GM06990 (cell line): ENCODE measurements at regions not wholly inside any gene's neighbourhood (a gene's known extent, or its start where the extent isn't known, plus 50 kb on each side); places are given as distances from the start of the nearest gene placed in this dataset.

Experiments
- DNase-seq: peaks from one replicate; pipeline ENCODE4 v3.0.0-alpha.2; 2011; ENCODE audit not compliant: insufficient read length; ENCODE audit errors: extremely low read depth
- H3K27me3 ChIP-seq: replicated peaks from 2 replicates; pipeline ENCODE4 v1.6.0; 2011; ENCODE audit warnings: low read length; ENCODE audit not compliant: control insufficient read depth, insufficient read depth
- H3K36me3 ChIP-seq: 2 replicates; pipeline ENCODE4 v1.5.1; 2011; ENCODE audit warnings: low read length; ENCODE audit not compliant: control insufficient read depth, insufficient read depth
- H3K4me3 ChIP-seq: replicated peaks from 2 replicates; pipeline ENCODE4 v1.5.1; 2011; ENCODE audit warnings: low read depth, mild to moderate bottlenecking, control low read depth, low read length
- CTCF ChIP-seq: IDR thresholded peaks from 2 replicates; pipeline ENCODE4 v1.5.1; 2011; ENCODE audit warnings: low read length, control low read depth, mild to moderate bottlenecking, inconsistent platforms; ENCODE audit not compliant: insufficient read depth, poor library complexity, severe bottlenecking

GRCh38 chr7:15862016-15862780, 175.7 kb upstream of the MEOX2 start:
- H3K27me3 ChIP-seq, result no peaks in the 10 kb centered on the region
- H3K4me3 ChIP-seq, result no peak overlapping the region
- TF ChIP-seq CTCF, result no peak
- no peak for DNase-seq
- H3K36me3 ChIP-seq, result no peaks in the 10 kb centered on the region

- H3K36me3 ChIP-seq, result no peaks in the 10 kb centered on the region
- DNase-seq, result no peak
- TF ChIP-seq CTCF, result no peak
- H3K4me3 ChIP-seq, result no peak overlapping the region
- no peaks in the 10 kb centered on the region for H3K27me3 ChIP-seq
Observed at GRCh38 chr7:15860264-15860949, 173.9 kb upstream of the MEOX2 start.

GRCh38 chr7:15857026-15857425, 170.5 kb upstream of the MEOX2 start:
- no peaks in the 10 kb centered on the region for H3K27me3 ChIP-seq
- DNase-seq, result no peak
- TF ChIP-seq CTCF, result no peak
- no peaks in the 10 kb centered on the region for H3K36me3 ChIP-seq
- H3K4me3 ChIP-seq, result no peak overlapping the region

- no peak overlapping the region for H3K4me3 ChIP-seq
- H3K27me3 ChIP-seq, result no peaks in the 10 kb centered on the region
- DNase-seq, result no peak
- no peaks in the 10 kb centered on the region for H3K36me3 ChIP-seq
- no peak for TF ChIP-seq CTCF
Observed at GRCh38 chr7:15856311-15856710, 169.8 kb upstream of the MEOX2 start.

- no peaks in the 10 kb centered on the region for H3K27me3 ChIP-seq
- no peak overlapping the region for H3K4me3 ChIP-seq
- no peaks in the 10 kb centered on the region for H3K36me3 ChIP-seq
- no peak for DNase-seq
- TF ChIP-seq CTCF, result no peak
Observed at GRCh38 chr7:15855525-15856109, 169.1 kb upstream of the MEOX2 start.
